Cardiac septum (tissue), 1 donor: ENCODE measurements at regions not wholly inside any gene's neighbourhood (a gene's known extent, or its start where the extent isn't known, plus 50 kb on each side); places are given as distances from the start of the nearest gene placed in this dataset.
"Not testable (repeated sequence)": the region's sequence is repeated elsewhere in the genome, so short reads cannot be mapped to it uniquely, and the experiment has no call there.

Experiments used
- DNase-seq: peaks from one replicate; pipeline ENCODE4 v3.0.0-alpha.2; 2020; ENCODE audit warnings: low spot score
- intact Hi-C: fragments of 100-400 bp; cut with DNase I; formaldehyde crosslinking; loops from one replicate; pipeline ENCODE4 v1.14.0; 2022
- donor health status: DM: no; HTN: no; CAD: no.

DNA sequence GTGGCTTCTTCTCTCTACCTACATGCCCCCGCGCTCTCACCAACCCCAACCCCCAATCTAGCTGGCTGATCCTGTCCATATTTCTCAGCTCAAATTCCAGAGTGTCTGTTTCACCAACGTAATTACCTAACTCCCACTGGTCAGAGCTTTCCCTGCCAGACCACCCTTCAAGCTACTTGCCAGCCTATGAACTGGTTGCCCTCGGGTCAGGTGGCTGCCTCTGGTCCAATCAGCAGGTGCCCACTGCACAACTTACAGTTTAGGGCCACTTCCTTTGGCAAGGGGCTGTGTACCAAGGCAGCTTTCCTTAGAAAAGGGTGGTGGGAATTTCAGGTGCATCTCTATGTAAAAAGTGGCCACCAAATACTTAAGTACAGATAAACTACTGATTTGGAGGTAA is 92.2 kb upstream of the SLC30A5 start:
- intact Hi-C loops = no loop called here
- no peak for DNase-seq

DNA sequence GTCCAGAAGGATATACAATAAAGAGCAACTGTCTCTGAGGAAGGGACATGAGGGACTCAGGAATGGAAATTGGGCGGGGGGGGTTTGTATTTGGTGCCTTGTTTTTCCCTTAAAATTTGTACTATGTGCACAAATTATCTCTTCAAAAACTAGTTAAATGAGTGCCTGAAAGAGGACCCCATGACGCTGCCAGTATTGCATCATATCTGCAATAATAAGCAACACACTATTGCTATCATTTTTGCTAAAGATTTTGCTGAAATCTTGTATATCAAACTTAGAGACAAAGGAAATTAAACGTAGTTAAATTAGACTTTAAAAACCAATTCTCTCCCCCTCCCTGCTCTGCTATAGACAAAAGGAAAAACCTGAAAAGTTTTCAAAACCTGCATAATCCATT is 89.7 kb upstream of the SLC30A5 start:
- DNase-seq = no peak
- intact Hi-C loops = no loop called here

DNA sequence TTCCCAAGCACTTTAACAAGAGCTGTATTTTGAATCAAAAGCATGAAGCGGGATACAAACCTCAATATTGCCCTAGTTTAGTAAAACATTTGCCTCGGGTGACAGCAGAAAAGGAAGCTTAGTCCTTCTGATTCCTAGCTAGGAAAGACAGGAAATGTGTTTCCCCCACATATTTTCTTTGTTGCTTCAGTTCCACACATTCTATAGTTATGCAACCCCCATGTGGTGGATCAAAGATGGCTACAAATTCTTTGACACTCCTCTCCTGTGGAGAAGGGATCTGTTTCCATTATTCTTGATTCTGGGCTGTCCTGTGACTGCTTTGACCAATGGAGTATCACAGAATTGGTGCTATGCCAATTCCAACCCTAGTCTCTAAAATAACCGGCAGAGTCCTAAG is 89.1 kb upstream of the SLC30A5 start:
- intact Hi-C loops = loop anchor here (5.0 kb wide), 1 partner anchor 717 kb away; no protein-coding TSS in a partner anchor
- DNase-seq = no peak

DNA sequence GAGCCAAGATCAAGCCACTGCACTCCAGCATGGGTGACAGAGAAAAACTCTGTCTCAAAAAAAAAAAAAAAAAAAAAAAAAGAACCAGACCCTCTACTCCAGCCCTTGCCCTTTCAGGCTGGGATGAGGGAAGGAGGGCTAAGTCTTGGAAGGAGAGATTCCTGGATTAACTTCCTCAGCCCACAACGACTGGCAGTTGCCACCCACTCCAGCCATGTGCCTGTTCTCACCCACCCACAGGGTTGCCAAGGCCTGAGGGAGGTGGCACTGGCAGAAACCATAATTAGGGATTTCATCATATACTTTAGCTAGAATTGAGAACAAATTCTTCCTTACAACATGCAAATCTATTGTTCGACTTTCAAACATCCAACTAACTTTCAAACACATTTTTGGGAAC is 87.8 kb upstream of the SLC30A5 start:
- intact Hi-C loops = loop anchor here (5.0 kb wide), 1 partner anchor 719 kb away; no protein-coding TSS in a partner anchor
- DNase-seq = no peak

DNA sequence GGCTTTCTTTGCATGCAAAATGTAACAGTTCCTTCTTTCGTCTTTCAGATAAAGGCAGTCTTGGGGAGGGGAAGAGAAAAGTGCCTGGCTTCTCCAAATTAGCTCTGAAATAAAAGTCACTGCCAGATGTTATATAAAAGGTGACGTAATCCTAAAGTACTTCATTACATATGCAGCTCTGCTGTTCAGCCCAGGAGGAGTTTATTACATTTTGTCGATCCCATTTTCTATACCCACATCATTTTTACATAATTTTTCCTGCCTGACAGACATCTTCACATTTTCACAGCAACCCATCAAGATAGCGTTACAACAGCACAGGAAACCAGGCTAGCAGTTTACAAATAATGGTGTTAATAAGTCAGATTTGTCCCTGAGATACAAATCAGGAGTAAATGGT is 86.7 kb upstream of the SLC30A5 start:
- intact Hi-C loops = loop anchor here (1.0 to 5.0 kb wide), 2 partner anchors 547 to 720 kb away; no protein-coding TSS in a partner anchor
- no peak for DNase-seq

DNA sequence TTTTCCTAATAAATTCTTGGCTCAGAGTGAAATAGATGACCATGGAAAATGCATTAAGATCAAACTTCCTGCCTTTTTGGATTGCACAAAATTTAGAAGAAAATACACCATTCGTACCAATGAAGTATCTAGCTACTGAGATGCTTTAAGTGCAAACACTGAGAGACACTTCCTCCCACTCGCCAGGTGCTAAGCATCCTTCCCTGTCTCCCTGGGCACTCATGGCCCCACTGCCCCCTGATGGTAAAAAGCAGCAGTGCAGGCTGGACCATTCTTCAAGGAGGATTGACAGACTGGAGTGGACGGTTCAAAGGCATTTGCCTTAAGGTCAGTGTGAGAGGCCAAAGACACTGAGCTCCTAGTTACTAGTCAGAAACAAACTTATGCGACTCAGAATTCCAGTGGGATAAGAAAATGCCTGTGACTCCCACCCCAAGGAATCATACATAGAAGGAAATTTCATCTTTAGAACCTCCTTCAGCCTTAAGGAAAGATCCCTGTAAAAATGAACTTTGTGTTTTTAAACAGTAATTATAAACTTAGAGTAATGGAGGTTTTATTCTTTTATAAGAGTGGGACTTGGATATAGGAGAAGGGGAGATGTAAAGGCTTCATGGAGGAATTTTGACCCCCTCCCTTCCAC is 86.0 kb upstream of the SLC30A5 start:
- intact Hi-C loops = loop anchor here (1.0 to 5.0 kb wide), 2 partner anchors 548 to 721 kb away; no protein-coding TSS in a partner anchor

DNA sequence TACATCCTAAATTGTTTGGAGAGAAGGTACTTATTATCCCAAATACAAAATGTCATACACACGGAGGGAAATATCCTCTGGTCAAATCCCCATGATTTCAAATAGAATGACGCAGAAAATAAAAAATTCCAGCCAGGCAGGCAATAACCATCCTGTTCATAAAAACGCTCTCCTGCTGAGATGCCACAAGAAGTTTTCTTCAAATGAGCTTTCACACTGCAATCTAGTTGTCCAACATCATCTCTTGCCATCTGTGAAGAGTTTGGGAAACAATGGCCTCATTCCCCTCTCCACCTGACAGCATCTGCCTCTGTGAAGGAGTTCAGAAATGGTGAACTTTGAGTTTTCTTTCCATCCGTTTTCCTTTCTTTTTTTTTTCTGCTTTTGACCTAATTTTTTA is 83.3 kb upstream of the SLC30A5 start:
- no peak for DNase-seq
- intact Hi-C loops = no loop called here

More for the DNA sequence above, 86.0 kb upstream of the SLC30A5 start:
- no peak for DNase-seq

DNA sequence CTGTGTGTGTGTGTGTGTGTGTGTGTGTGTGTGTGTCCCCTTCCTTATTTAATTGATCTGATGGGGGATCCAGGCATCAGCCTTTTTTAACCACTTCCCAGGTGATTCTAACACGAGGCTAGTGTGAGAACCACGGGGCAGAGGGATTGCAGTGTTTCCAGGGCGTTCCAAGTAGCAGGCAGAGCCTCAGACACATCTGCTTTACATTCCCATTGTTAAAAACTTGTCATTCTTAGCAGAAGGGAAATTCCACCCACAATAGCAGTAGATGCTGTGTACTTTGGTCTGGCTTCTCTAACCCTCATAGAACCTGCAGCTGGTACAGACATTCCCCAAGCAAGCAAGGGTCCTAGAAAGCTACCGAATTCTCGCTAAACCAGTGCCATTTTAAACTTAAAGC is 81.9 kb upstream of the SLC30A5 start:
- DNase-seq = no peak
- intact Hi-C loops = no loop called here

DNA sequence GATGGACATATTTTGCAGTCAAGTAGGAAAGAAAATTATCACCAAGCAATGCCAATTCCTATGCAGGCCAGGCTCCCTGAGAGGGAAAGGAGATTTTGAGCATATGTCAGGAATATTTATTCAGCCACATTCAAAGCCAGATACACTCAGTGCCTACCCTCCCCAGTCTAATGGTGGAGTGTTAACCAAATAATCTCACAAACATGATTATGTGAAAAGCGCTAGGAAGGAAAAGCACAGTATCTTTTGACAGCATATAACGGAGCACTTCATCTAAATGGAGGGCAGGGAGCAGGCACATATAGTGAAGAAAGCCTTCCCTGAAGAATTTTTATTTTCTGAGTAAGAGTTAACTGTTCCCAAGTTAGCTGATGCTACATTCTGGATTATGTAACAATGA is 80.3 kb upstream of the SLC30A5 start:
- intact Hi-C loops = no loop called here
- DNase-seq = no peak

DNA sequence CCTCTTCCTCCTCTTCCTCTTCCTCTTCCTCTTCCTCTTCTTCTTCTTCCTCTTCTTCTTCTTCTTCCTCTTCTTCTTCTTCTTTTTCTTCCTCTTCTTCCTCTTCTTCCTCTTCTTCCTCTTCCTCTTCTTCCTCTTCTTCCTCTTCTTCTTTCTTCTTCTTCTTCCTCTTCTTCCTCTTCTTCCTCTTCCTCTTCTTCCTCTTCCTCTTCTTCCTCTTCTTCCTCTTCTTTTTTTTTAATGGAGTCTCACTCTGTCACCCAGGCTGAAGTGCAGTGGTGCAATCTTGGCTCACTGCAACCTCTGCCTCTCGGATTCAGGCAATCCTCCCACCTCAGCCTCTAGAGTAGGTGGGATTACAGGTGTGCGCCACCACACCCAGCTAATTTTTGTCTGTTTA is 79.8 kb upstream of the SLC30A5 start:
- intact Hi-C loops, DNase-seq: not testable (repeated sequence)

DNA sequence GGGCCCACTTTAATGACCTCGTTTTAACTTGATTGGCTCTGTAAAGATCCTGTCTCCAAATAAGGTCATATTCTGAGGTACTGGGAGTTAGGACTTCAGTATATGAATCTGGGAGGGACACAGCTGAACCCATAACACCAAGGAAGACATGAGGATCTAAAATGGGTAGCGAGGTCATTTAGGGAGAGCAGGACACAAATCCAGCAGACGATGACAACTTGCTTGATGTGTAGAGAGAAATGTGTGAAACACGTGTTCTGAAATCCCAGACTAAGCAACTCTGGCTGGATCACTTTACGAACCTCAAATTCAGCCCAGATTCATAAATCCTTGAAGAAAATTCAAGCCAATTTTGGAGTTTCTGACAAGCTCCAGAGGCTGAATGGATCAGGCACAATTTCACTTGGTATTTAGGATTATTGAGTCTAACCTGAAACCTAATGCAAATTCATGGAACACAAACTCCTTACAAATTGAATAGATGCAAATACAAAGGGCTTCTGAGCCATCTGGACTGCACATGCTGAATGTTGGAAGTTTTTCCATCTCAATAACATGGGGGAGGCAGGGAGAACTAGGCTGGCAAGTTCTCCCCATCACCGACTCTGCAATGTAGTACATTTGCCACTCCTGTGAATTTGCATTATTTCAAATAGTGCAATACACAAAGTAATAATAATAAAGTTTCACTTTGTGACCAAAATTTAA is 74.0 kb upstream of the SLC30A5 start:
- intact Hi-C loops = no loop called here
- DNase-seq = no peak

DNA sequence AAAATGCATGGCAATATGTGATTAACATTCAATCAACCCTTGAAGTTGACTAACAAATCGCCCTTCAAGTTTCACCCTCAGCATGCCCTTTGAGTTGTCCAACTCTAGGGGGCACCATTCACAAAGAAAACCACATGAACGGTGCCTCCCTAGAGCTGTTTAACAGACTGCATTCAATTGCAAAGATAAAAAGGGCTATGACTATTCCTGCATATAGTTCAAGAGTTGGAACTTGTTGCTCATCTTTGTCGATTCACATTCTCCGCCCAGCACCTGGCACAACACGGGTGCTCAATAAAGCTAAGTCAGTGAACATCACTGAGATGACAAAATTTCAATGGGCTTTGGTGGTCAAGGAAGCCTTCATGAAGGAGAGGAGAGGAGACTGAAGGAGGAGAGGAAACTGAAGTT is 69.6 kb upstream of the SLC30A5 start:
- DNase-seq = no peak
- intact Hi-C loops = no loop called here

DNA sequence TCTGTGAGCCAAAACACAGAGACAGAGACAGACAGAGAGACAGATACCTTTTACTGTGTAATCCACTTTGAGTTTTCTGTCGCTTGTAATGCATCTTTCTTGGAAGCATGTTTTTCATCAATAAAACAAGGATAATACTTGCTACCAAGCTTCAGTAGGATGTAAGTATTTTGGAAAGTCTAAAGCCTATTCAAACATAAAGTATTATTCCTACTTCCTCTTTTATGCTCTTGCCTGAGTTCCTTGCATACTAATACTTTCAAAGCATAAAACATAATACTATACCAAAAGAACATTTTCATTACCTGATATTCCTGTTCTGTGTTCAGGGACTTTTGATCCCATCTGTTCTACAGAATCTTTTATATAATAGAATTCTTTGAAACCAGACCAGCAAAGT is 64.5 kb upstream of the SLC30A5 start:
- intact Hi-C loops = no loop called here
- no peak for DNase-seq

DNA sequence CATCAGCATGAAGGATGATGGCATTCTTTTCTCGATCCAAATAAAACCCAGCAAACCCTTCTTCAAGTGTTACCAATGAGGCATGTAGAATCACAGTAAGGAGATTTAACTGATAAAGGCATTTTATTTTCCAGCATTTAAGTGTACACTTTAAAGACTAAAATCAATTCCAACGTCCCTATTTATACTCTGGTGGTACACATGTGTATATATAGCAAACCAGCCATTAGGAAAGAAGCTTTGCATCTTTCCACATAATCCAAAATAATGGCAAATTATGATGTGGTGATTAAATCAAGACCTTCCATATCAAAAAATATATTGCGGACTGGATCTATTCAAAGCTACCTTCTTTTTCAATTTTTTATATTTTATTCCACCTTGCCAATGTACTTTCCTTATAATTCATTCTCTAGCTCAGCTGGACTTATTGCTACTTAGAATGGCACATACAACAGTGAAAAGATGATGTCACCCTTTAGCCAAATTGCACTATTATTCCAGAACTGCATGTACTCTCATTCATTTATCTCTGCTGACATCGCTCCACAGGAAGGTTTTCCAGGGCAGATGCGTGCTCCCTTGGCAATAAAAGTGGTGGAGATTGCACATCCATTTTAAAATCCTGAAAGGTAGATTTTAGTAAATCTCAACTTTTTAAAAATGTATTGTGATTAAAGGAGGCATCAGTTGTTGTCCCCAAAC is 63.3 kb upstream of the SLC30A5 start:
- intact Hi-C loops = no loop called here

DNA sequence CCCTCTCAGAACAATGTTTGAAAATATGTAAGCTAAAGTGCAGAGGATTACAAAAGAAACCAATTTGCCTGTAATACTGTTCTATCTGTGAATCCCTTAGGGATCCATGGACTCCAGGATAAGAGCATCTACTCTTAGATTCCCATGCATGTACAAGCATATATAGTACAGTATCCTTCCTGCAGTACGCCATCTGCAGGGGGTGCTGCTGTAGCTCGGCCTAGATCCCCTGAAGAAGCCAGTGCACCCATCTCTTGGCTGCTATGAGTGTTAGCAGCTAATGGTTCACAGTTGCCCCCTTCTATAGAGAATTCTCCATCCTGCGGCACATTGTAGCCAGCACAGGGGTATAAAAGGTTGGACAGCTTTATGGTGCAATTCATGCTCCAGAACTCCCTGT is 61.8 kb upstream of the SLC30A5 start:
- intact Hi-C loops = no loop called here
- no peak for DNase-seq

More for the DNA sequence above, 63.3 kb upstream of the SLC30A5 start:
- DNase-seq = no peak

DNA sequence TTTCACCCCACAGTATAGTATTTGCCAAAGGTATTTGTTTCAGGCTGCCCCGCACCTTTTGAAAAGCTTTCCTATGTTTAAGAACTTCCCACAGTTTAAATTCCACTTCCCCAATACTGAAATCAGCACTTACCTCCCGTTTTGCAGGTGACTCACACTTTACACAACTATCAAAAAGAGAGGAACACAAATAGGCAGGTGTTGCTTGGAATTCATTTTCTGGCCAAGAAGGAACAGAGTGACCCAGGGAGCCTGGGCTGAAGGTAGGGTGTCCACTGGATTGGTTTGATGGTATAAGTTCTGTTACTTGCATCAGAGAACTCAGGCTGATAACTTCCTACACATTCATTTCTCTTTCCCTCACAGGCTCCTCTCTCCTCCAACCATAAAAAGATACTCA is 60.1 kb upstream of the SLC30A5 start:
- intact Hi-C loops = no loop called here
- DNase-seq = no peak

DNA sequence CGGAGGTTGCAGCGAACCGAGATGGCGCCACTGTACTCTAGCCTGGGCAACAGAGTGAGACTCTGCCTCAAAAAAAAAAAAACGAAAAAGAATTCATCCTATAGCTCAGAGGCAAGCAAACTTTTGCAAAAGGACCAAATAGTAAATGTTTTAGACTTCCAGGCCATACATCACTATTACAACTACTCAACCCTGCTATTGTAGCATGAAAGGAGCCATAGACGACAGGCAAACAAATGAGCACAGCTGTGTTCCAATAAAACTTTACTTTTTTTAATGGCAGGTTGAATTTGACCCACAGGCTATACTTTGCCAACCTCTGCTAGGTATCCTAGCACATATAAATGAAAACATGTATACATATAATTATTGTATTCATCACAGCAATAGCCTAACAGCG is 58.9 kb upstream of the SLC30A5 start:
- intact Hi-C loops = no loop called here

DNA sequence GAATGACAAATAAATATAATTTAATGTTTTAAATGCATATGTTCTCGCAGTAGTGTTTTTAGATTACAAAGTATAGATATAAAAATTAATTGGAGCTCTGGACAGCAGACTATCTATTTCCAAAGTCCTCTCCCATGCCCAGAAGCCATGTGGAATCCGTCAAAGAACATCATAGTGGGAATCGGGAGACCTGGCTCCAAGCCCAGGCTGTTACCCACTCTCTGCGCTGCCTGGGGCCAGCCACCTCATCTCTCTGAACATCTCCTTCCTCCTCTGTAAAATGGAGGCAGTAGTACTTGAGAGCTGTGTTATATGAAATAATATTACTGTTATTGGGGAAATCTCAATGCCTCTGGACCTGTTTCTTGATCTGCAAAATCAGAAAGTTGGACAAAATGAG is 58.1 kb upstream of the SLC30A5 start:
- DNase-seq = no peak
- intact Hi-C loops = no loop called here

More for the DNA sequence above, 58.9 kb upstream of the SLC30A5 start:
- DNase-seq = no peak

DNA sequence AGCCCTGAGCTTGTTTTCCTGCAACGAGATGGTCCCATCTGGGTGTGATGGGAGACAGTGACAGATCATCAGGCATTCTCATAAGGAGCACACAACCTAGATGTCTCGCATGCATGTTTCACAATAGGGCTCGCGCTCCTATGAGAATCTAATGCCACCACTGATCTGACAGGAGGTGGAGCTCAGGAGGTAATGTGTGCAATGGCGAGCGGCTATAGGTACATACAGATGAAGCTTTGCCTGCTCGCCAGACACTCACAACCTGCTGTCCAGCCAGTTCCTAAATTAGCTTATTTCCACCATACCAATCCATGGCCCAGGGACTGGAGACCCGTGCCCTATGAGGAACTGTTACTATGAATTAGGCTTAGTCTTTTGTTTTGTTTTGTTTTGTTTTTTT is 55.3 kb upstream of the SLC30A5 start:
- intact Hi-C loops = no loop called here
- no peak for DNase-seq

DNA sequence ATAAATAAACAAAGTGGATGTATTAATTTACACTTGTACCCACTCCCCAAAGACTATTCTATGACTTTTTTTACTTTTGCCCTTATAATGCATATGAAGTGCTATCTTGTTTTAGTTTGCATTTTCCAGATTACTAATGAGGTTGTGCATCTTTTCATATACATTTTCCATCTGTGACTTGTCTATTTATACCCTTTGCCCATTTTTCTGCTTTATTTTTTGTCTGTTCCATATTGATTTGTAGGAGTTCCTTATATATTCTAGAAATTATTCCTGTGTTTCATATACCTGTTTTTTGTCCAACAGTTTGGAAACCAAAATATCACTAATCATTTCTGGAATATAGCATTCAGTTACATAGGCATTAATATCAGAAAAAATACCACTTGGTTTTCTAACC is 54.0 kb upstream of the SLC30A5 start:
- DNase-seq = no peak
- intact Hi-C loops = no loop called here

DNA sequence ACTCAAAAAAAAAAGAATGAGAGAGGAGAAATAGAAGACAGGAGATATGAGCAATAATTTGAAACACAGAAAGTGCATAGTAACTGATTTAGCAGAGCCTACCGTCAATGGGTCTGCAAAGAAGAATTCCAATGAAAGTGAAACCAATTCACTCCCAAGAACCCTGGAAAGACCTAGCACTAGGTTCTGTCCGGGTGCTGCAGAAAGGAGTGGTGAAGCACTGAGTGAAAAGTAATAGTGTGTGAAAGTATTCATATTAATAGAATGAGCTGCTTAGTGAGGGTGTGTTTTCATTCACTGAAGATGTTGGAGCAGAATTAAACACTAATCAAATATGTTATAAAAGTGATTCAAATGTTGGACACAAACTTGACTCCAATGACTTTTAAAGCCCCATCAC is 51.3 kb upstream of the SLC30A5 start:
- intact Hi-C loops = loop anchor here (2.0 kb wide), 2 partner anchors 50 to 290 kb away; partner anchors contain the start of gene CCDC125

More for the DNA sequence above, 51.3 kb upstream of the SLC30A5 start:
- DNase-seq = no peak
